NT2/D1 (cell line): ENCODE measurements at regions not wholly inside any gene's neighbourhood (a gene's known extent, or its start where the extent isn't known, plus 50 kb on each side); places are given as distances from the start of the nearest gene placed in this dataset.

Source experiments
- DNase-seq: peaks from one replicate; pipeline ENCODE4 v3.0.0-alpha.2; 2011; ENCODE audit warnings: low read depth, low spot score
- H3K27me3 ChIP-seq: 2 replicates; pipeline ENCODE4 v1.6.0; 2011; ENCODE audit warnings: mild to moderate bottlenecking; ENCODE audit not compliant: insufficient read length, insufficient read depth
- H3K36me3 ChIP-seq: 2 replicates; pipeline ENCODE4 v1.6.1; 2011; ENCODE audit warnings: mild to moderate bottlenecking, low read length, mixed read lengths; ENCODE audit not compliant: insufficient read depth, insufficient read length
- H3K4me1 ChIP-seq: 2 replicates; pipeline ENCODE4 v1.5.1; 2011; ENCODE audit not compliant: insufficient read depth, insufficient read length
- H3K4me3 ChIP-seq: 2 replicates; pipeline ENCODE4 v1.5.1; 2011; ENCODE audit warnings: low read depth; ENCODE audit not compliant: insufficient read length
- H3K9ac ChIP-seq: 2 replicates; pipeline ENCODE4 v1.6.0; 2011; ENCODE audit warnings: low read depth; ENCODE audit not compliant: insufficient read length
- H3K9me3 ChIP-seq: 2 replicates; pipeline ENCODE4 v1.5.1; 2011; ENCODE audit warnings: mild to moderate bottlenecking, low read length; ENCODE audit not compliant: insufficient read depth
- SUZ12 ChIP-seq: IDR thresholded peaks from 2 replicates; pipeline ENCODE4 v1.6.1; 2011; ENCODE audit not compliant: insufficient read length, insufficient read depth; ENCODE audit errors: extremely low read depth
- YY1 ChIP-seq: IDR thresholded peaks from 2 replicates; pipeline ENCODE4 v1.6.1; 2011; ENCODE audit not compliant: insufficient read length, insufficient read depth
- ZNF274 ChIP-seq: IDR thresholded peaks from 2 replicates; pipeline ENCODE4 v1.6.1; 2011; ENCODE audit warnings: mild to moderate bottlenecking, low read depth, low read length

DNA sequence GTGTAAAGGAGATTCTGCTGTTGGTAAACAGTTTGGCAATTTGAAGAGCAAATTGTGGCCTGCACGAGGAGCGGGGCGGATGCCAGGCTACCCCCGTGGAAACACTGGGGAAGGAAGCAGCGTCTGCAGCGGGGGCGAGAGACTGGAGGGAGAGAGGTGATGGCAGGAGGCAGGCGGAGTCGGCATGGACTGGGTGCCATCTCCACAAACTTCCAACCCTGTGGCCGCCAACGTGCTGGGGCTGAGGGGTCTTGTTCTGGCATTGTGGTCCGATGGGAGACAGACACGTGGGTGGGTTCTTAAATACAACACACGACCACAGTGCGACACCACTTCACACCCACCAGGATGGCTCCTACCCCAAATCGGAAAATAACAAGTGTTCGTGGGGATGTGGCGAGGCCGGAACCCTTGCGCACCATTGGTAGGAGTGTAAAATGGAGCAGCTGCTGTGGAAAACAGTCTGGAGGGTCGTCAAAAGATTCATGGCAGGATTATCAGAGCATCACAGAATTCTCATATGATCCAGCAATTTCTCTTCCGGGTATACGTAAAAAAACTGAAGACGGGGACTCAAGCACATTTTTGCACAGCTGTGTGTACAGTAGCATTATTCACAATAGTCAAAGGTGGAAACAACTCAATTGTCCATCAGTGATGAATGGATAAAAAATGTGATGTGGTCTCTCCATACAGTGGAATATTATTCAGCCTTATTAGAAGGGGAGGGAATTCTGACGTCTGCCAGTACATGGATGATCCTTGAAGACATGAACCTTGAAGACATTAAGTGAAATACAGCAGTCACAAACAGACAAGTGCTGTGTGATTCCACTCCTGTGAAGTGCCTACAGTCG lies 82.4 kb upstream of the HPCAL1 start:
- TF ChIP-seq ZNF274 (no peak), SUZ12 (no peak), YY1 (no peak)
- no peak overlapping the region for H3K9ac ChIP-seq

DNA sequence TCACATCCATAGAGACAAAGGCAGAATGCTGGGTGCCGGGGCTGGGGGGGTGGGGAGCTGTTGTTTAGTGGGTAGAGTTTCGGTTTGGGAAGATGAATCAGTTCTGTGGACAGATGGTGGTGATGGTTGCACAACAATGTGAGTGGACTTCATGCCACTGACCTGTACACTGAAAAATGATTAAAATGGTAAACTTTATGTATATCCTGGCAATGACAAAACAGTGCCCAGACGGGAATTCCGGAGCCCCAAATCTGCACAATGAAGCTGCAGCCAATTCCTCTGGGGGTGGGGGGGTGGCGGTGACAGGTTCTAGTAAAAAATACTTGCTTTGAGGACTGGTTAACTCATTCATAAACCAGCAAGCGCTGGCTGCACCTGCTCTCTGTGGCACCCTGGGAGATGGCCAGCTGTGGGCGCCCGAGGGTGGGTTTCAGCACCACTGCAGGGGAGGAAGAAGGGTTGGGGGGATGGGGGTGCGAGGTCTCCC lies 81.8 kb upstream of the HPCAL1 start:
- H3K36me3 ChIP-seq = no peaks in the 10 kb centered on the region
- DNase-seq = no peak
- H3K4me3 ChIP-seq = no peak overlapping the region
- H3K27me3 ChIP-seq = no peaks in the 10 kb centered on the region
- H3K9ac ChIP-seq = no peak overlapping the region
- peaks cover 12% of the 10 kb centered on the region for H3K4me1 ChIP-seq
- no peak for TF ChIP-seq ZNF274
- TF ChIP-seq SUZ12 = no peak
- no peak for TF ChIP-seq YY1
- H3K9me3 ChIP-seq = no peaks in the 10 kb centered on the region

More for the DNA sequence above, 82.4 kb upstream of the HPCAL1 start:
- Histone ChIP-seq H3K4me3 (no peak overlapping the region), H3K4me1 (peaks cover 10% of the 10 kb centered on the region), H3K9me3 (no peaks in the 10 kb centered on the region), H3K27me3 (no peaks in the 10 kb centered on the region), H3K36me3 (no peaks in the 10 kb centered on the region)
- DNase-seq = no peak

DNA sequence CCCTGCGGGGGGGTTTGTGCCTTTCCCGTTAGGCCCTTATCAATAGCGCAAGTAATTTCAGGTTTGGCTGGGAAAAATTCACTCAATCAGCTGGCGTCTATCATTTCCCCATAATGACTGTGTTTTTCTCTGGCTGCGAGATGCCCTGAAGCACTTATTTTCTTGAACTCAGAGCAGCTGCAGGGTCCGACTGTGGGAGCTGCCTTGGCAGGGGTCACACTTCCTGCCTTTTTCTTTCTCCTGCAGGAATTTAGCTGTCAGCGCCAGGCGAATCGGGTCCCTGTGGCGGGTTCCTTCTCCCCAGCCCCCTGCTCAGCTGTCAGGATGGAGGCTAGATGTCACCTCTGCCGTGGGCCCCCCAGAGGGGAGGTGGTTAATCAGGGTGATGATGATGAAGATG lies 81.3 kb upstream of the HPCAL1 start:
- Histone ChIP-seq H3K4me3 (no peak overlapping the region), H3K9me3 (no peaks in the 10 kb centered on the region), H3K36me3 (no peaks in the 10 kb centered on the region), H3K27me3 (no peaks in the 10 kb centered on the region), H3K4me1 (peaks cover 12% of the 10 kb centered on the region), H3K9ac (no peak overlapping the region)
- no peak for TF ChIP-seq SUZ12
- TF ChIP-seq YY1 = no peak
- TF ChIP-seq ZNF274 = no peak
- DNase-seq = no peak

DNA sequence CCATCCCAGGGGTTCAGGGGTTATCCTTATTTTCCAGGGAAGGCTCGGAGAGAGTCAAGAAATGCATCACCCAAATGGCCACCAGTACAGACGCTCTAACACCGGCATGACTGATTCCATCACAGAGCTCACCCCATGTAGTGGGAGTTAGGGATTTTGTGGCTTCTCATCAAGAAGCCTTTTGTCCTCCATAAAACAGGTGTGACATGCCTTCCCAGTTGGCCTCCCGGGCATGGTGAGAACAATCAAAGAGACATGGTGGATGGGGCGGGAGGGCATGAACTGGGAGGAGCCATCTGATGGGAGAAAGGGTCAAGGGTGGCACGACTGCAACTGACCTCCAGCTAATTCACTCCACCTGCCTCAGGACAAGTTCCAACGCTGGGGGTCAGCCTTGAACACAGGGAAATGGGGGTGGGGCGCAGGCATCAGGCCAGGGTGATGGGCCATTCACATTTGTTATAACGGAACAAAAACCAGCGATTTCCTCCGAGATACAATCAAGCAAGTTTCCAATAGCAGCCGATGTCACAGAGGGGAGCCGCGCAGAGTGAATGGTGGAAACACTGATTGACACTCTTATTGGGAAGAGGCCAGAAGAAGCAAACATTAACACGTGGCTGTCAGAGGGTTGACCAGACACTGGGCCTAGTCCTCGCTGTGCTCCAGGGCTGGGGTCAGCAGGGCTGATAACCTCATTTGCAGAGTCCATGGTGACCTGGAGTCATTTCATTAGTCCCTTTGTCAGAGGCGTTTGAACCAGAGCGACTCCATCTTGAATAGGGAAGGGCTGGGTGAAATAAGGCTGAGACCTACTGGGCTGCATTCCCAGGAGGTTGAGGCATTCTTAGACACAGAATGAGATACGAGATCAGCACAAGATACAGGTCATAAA lies 80.5 kb upstream of the HPCAL1 start:
- Histone ChIP-seq H3K4me3 (no peak overlapping the region), H3K4me1 (peaks cover 12% of the 10 kb centered on the region), H3K9ac (no peak overlapping the region), H3K27me3 (no peaks in the 10 kb centered on the region), H3K36me3 (no peaks in the 10 kb centered on the region), H3K9me3 (no peaks in the 10 kb centered on the region)
- no peak for DNase-seq
- TF ChIP-seq YY1 = no peak
- no peak for TF ChIP-seq SUZ12
- no peak for TF ChIP-seq ZNF274

DNA sequence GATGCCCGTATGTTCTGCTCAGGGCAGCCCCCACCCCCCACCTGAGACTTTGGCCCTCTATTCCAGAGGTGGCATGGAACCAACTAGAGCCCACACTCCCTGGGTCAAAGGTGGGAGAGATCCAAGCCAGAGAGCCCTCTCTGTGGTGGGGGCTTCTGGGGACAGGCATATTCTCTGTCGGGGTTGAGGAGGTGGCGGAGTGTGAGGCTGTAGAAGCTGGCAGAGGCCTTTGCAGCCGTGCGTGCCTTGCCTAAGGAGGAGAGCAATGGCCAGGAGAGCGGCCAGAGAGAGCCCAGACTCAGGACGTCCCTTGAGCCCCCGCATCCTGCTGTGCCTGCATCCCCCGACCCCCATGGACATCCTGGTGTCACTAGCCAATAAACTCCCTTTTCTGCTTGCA lies 79.2 kb upstream of the HPCAL1 start:
- Histone ChIP-seq H3K27me3 (no peaks in the 10 kb centered on the region), H3K4me3 (no peak overlapping the region), H3K36me3 (no peaks in the 10 kb centered on the region), H3K4me1 (peaks cover 5% of the 10 kb centered on the region), H3K9ac (no peak overlapping the region), H3K9me3 (no peaks in the 10 kb centered on the region)
- DNase-seq = no peak
- no peak for TF ChIP-seq ZNF274

DNA sequence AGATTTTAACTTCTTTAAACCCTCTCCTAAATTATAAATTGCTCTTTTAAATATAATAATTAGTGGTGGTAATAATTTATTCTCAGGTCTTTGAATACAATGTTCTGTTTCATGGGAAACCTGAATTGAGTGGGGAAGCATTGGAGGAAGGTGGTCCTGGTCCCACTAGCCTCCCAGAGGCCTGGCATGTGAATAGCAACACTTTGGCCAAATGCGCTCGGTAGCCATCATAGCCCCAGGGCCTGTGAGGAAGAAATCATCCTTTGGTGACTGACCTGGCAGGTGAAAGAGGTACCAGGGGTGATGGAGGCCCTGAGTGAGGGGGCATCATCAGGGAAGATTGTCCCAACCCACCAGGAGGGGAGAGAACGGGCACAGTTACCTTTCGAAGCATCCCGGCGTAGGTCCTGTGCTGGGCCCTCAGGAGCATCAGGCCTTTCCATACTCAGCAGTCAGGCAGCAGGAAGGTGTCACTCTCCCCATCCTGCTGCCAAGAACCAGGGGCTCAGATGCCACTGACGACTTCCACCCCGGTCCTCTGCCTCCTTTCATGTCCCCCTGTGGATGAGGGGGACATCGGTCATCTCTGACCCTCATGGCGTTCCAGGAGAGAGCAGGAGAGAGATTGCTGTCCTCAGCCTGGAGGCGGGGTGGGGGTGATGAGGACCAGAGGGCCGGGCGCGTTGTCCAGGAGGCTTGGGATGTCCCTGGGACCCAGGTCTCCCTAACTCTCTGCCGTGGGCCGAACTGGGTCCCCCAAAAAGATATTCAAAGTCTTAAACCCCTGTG lies 78.6 kb upstream of the HPCAL1 start:
- H3K27me3 ChIP-seq = no peaks in the 10 kb centered on the region
- H3K9me3 ChIP-seq = no peaks in the 10 kb centered on the region
- TF ChIP-seq YY1 (no peak), SUZ12 (no peak), ZNF274 (no peak)
- no peaks in the 10 kb centered on the region for H3K36me3 ChIP-seq
- no peak overlapping the region for H3K4me3 ChIP-seq
- H3K9ac ChIP-seq = no peak overlapping the region
- H3K4me1 ChIP-seq = peaks cover 5% of the 10 kb centered on the region
- DNase-seq = no peak
